SK-N-MC (cell line): ENCODE measurements at regions not wholly inside any gene's neighbourhood (a gene's known extent, or its start where the extent isn't known, plus 50 kb on each side); places are given as distances from the start of the nearest gene placed in this dataset.
"Not testable (repeated sequence)": the region's sequence is repeated elsewhere in the genome, so short reads cannot be mapped to it uniquely, and the experiment has no call there.

Experiments used
- DNase-seq: peaks from one replicate; pipeline ENCODE4 v3.0.0-alpha.2; 2011; ENCODE audit warnings: low read depth, low spot score
- H3K27ac ChIP-seq: fragments of 200-600 bp; sonication (generic); 2 replicates; pipeline ENCODE4 v1.5.1; 2016; ENCODE audit warnings: mixed run types
- H3K36me3 ChIP-seq: fragments of 200-600 bp; sonication (generic); 2 replicates; pipeline ENCODE4 v1.6.1; 2017; ENCODE audit warnings: antibody characterized with exemption, low read length, mixed read lengths; ENCODE audit not compliant: insufficient read depth
- H3K4me3 ChIP-seq: fragments of 200-600 bp; sonication (generic); 2 replicates; pipeline ENCODE4 v1.5.1; 2016
- H3K9ac ChIP-seq: fragments of 200-600 bp; sonication (generic); 2 replicates; pipeline ENCODE4 v1.8.0; 2017; ENCODE audit warnings: mixed run types, mixed read lengths; ENCODE audit not compliant: insufficient read length
- H3K9me3 ChIP-seq: fragments of 200-600 bp; sonication (generic); 2 replicates; pipeline ENCODE4 v1.6.1; 2017; ENCODE audit warnings: low read depth, mild to moderate bottlenecking, antibody characterized with exemption, low read length, moderate library complexity, mixed read lengths
- EZH2 ChIP-seq: fragments of 200-600 bp; sonication (generic); IDR thresholded peaks from one replicate; pipeline ENCODE4 v1.6.1; 2017; ENCODE audit warnings: antibody characterized with exemption
- FOXP2 ChIP-seq: optimal IDR thresholded peaks from 2 replicates; pipeline ENCODE3; 2011; ENCODE audit warnings: mild to moderate bottlenecking, moderate library complexity; ENCODE audit not compliant: insufficient read depth; ENCODE audit errors: extremely low read length, control extremely low read depth
- POLR2AphosphoS5 ChIP-seq: IDR thresholded peaks from 2 replicates; pipeline ENCODE4 v1.6.1; 2012; ENCODE audit warnings: mild to moderate bottlenecking, low read depth, low read length, borderline replicate concordance

DNA sequence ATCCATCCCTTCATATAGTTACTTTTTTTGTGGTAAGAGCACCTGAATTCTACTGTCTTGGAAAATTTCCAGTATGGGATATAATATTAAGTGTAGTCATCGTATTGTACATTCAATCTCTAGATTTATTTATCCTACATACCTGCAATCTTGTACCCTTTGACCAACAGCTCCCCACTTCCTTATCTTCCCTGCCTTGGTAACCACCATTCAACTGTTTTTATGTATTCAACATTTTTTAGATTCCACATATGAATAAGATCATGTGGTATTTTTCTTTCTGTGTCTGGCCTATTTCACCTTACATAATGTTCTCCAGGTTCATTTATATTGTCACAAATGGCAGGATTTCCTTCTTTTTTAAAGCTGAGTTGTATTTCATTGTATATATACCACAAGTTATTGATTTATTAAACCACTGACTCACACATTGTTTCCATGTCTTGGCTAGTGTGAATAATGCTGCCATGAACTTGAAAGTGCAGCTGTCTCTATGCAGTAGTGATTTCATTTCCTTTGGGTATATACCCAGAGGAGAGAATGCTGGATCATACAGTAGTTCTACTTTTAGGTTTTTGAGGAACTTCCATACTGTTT lies 572.5 kb downstream of the MAGEB5 start:
- TF ChIP-seq FOXP2, result no peak
- TF ChIP-seq POLR2AphosphoS5, result no peak
- TF ChIP-seq EZH2, result no peak
- no peak for DNase-seq
- H3K27ac ChIP-seq, result no peak overlapping the region
- H3K4me3 ChIP-seq, result no peak overlapping the region
- no peaks in the 10 kb centered on the region for H3K9me3 ChIP-seq
- H3K36me3 ChIP-seq, result no peaks in the 10 kb centered on the region
- H3K9ac ChIP-seq, result no peak overlapping the region

DNA sequence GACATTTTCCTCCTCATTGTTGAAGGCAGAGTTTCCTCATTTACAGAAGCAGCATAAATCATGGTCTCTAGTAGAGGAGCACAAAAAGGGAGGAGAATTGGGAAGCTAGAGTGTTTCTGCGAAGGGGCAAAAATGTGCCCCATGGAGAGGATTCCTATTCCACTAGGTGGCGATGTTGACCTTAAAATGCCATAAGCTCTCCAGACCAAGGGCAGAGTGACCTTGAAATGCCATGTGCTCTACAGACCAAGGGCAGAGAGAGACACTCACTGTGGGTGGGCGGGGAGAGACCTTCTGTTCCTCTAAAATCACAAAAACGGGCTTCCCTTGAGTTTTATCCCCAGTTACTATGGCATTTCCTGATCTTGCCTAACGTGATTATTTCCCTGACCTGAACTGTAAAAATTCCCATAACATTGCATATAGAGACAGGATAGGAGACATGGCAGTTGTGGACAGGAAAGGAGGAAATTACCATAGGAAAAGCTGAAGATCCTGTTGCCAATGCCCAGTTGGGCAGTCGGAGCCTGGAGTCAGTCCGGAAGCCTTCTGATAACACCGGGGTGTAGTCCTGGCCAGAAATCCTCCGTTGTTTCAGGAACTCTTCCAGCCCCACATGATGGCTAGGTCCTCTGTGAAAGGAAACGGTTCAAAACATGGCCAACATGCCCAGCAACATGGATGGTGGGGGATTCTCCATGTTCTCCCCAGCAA lies 567.7 kb downstream of the MAGEB5 start:
- H3K4me3 ChIP-seq, result no peak overlapping the region
- peak; percentile 16 for DNase-seq
- no peak overlapping the region for H3K9ac ChIP-seq
- TF ChIP-seq FOXP2, result no peak
- no peak for TF ChIP-seq EZH2
- TF ChIP-seq POLR2AphosphoS5, result no peak
- no peak overlapping the region for H3K27ac ChIP-seq
- no peaks in the 10 kb centered on the region for H3K36me3 ChIP-seq
- 0 out of 2 replicates have a peak, but pooled peaks cover under 1% of the 10 kb centered on the region for H3K9me3 ChIP-seq

DNA sequence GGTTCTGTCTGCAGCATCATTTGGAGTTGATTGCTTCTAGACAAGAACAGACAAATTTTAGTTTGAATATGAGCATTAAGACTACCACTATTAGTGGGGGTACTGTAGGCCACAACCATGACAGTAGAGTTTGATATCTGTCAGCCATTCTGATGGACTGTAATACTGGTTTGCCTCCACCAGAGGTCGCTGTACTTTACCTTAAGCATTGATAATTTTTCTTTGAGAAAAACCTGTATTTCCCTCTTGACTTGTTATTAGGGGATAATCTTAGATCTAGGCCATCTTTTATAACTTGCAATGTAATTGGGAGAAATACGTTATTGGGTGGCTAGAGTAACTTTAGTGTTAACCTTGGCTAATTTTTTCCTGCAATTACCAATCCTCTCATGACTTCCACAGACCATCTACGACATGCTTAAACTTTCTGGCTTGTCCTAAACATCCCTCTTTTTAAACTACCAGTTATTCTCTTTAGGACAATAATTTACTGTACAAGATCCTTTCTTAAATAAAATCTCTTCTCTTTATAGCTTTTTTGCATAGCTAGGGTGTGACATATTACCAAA lies 562.4 kb downstream of the MAGEB5 start:
- Histone ChIP-seq H3K27ac (no peak overlapping the region), H3K9me3 (0 out of 2 replicates have a peak, but pooled peaks cover 7% of the 10 kb centered on the region)

DNA sequence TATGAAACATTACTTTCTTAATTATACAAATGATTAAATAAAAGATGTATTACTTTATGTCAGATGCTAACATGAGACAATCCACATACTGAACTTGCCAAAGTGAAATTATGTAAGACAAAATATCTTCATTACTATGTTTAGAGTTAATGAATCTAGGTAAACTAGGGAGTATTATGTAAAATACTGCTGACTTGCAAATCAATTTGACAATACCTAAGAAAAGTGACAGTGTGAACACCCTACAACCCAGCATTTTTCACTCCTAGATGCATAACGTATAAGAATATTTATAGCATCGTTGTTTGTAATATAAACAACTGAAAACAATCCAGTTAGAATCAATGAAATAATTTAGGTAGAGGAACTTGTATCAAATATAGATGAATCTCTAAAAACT lies 546.3 kb downstream of the MAGEB5 start:
- no peak for TF ChIP-seq EZH2
- TF ChIP-seq POLR2AphosphoS5, result no peak
- no peak for TF ChIP-seq FOXP2
- no peak overlapping the region for H3K27ac ChIP-seq
- H3K9ac ChIP-seq, result no peak overlapping the region
- H3K9me3 ChIP-seq, result no peaks in the 10 kb centered on the region
- H3K4me3 ChIP-seq, result no peak overlapping the region
- H3K36me3 ChIP-seq, result no peaks in the 10 kb centered on the region
- no peak for DNase-seq

More for the DNA sequence above, 562.4 kb downstream of the MAGEB5 start:
- DNase-seq, result no peak
- H3K4me3 ChIP-seq, result no peak overlapping the region
- TF ChIP-seq EZH2 (no peak), FOXP2 (no peak), POLR2AphosphoS5 (no peak)
- no peaks in the 10 kb centered on the region for H3K36me3 ChIP-seq
- no peak overlapping the region for H3K9ac ChIP-seq

DNA sequence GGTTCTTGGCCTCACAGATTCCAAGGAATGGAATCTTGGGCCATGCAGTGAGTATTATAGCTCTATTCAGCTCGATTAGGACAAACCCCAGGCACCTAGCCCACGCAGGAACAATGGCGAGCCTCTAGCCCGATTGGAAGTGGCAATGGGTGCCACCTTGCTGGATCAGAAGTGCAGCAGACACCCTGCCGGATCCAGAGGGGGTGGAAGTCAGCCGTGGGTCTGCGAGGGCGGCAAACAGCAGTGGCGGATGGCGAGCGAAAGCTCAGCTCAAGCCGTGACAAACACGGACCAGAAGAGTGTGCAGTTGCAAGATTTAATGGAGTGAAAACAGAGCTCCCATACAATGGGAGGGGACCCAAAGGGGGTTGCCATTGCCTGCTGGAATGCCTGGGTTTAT lies 539.8 kb downstream of the MAGEB5 start:
- DNase-seq, H3K4me3 ChIP-seq, H3K27ac ChIP-seq, H3K36me3 ChIP-seq, H3K9me3 ChIP-seq, H3K9ac ChIP-seq: not testable (repeated sequence)

DNA sequence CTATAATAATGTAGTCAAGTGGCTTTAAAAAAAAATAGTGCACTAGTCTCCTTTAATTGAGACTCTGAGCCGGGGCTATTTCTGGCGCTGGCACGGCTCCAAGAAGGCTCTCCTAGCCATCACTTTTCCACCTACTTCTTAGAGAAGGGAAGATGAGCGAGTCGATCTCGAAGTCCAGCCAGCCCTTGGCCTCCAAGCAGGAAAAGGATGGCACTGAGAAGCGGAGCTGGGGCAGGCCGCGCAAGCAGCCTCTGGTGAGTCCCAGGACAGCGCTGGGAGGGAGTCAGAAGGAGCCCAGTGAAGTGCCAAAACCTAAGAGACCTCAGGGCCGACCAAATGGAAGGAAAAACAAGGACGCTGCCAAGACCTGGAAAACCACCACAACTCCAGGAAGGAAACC lies 531.9 kb downstream of the MAGEB5 start:
- no peak overlapping the region for H3K4me3 ChIP-seq
- H3K9me3 ChIP-seq, result no peaks in the 10 kb centered on the region
- no peak for TF ChIP-seq FOXP2
- no peak for TF ChIP-seq EZH2
- no peak for TF ChIP-seq POLR2AphosphoS5
- no peak overlapping the region for H3K27ac ChIP-seq
- H3K9ac ChIP-seq, result no peak overlapping the region
- DNase-seq, result no peak
- H3K36me3 ChIP-seq, result no peaks in the 10 kb centered on the region

DNA sequence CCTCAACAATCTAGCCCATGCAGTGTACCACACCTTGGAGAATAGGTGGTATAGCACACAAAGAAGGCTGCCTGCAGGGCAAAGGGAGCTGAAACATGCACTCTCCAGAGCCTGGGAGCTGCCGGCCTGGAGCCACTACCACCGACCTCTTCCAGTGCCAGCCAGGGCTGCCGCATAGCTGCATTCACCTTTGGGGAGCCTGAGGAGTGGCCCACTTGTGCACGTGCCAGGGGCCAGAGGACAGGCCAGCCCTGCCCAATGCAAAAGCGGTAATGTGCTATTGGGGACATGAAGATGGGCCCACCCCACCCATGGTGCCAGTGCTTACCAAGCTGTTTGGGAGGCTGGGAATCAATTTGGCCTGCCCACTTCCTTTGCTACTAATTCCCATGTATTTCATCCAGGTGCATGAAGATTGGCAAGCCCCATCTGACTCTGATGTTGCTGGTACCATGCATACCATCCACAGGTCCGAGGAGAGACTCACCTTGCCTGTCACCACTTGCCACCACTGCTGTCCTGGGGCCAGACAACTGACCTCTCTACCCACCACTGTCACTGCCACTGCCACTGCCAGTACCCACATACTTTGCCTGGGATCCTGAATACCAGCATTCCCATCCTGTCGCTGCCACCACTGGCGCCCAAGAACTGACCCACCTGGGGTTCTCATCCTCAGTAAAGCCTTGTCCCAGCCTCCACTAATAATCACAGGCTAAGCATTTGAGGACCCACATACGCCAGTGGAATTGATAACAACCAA lies 506.9 kb downstream of the MAGEB5 start:
- TF ChIP-seq FOXP2 (no peak), POLR2AphosphoS5 (no peak), EZH2 (no peak)

DNA sequence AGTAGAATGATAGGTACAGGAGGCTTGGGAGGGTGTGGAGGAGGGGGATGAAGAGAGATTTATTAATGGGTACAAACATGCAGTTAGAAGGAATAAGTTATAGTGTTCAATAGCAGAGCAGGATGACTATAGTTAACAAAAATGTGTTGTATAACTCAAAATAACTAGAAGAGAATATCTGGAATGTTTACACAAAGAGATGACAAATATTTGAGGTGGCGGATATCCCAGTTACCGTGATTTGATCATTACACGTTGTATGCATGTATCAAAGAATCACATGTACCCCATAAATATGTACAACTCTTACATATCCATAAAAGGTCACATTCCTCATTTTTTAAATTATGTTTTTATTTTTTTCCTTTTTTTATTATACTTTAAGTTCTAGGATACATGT lies 456.6 kb downstream of the MAGEB5 start:
- Histone ChIP-seq H3K36me3 (no peaks in the 10 kb centered on the region), H3K4me3 (no peak overlapping the region), H3K27ac (no peak overlapping the region), H3K9me3 (no peaks in the 10 kb centered on the region), H3K9ac (no peak overlapping the region)
- DNase-seq, result no peak
- TF ChIP-seq POLR2AphosphoS5, result no peak
- TF ChIP-seq FOXP2, result no peak
- TF ChIP-seq EZH2, result no peak

More for the DNA sequence above, 506.9 kb downstream of the MAGEB5 start:
- no peaks in the 10 kb centered on the region for H3K36me3 ChIP-seq
- H3K4me3 ChIP-seq, result no peak overlapping the region
- no peak for DNase-seq
- H3K9ac ChIP-seq, result no peak overlapping the region
- H3K9me3 ChIP-seq, result no peaks in the 10 kb centered on the region
- no peak overlapping the region for H3K27ac ChIP-seq

DNA sequence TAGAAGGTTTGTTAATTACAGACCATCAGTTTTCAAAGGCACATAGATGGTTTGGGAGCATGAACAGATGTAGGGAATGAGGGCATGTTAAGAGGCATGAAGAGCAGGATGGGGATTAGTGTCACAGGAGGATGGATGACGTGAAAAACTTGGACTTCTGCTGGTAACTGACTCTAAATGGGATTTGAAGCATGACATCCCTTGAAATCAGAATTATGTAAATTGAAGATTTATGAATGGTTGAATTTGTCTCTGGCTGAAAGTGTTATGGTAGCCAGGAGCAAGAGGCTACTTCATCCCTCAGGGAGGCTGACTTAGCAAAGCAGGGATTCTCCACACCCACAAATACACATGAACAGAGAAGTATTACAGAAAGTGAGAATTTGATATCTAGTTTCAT lies 454.6 kb downstream of the MAGEB5 start:
- TF ChIP-seq EZH2 (no peak), POLR2AphosphoS5 (no peak), FOXP2 (no peak)
- H3K9ac ChIP-seq, result no peak overlapping the region
- DNase-seq, result no peak
- H3K9me3 ChIP-seq, result no peaks in the 10 kb centered on the region
- no peak overlapping the region for H3K4me3 ChIP-seq
- no peaks in the 10 kb centered on the region for H3K36me3 ChIP-seq
- no peak overlapping the region for H3K27ac ChIP-seq
